Skeletal muscle cell (primary cell): ENCODE measurements at regions not wholly inside any gene's neighbourhood (a gene's known extent, or its start where the extent isn't known, plus 50 kb on each side); places are given as distances from the start of the nearest gene placed in this dataset.
A peak's percentile ranks its signal among the peaks of the same experiment; 100 is the strongest.

Source experiments
- DNase-seq: peaks from one replicate; pipeline ENCODE4 v3.0.0-alpha.2; 2010; ENCODE audit warnings: low read depth
- H3K4me3 ChIP-seq: 2 replicates; pipeline ENCODE4 v1.5.1; 2011; ENCODE audit warnings: low read depth, mild to moderate bottlenecking, control low read depth, low read length, moderate library complexity

GRCh38 chr3:117499189-117499870 lies 789.8 kb downstream of the TUSC7 start:
- DNase-seq: no peak
- H3K4me3 ChIP-seq: no peak overlapping the region

- H3K4me3 ChIP-seq: no peak overlapping the region
- DNase-seq: no peak
Measured at GRCh38 chr3:117507958-117508357, 798.4 kb downstream of the TUSC7 start.

GRCh38 chr3:117509858-117510257 lies 800.3 kb downstream of the TUSC7 start:
- no peak for DNase-seq
- no peak overlapping the region for H3K4me3 ChIP-seq

- no peak for DNase-seq
- no peak overlapping the region for H3K4me3 ChIP-seq
Measured at GRCh38 chr3:117510396-117510795, 800.8 kb downstream of the TUSC7 start.

- no peak for DNase-seq
- H3K4me3 ChIP-seq: no peak overlapping the region
Measured at GRCh38 chr3:117512975-117513374, 803.4 kb downstream of the TUSC7 start.

GRCh38 chr3:117515309-117515708 lies 805.7 kb downstream of the TUSC7 start:
- H3K4me3 ChIP-seq: no peak overlapping the region
- no peak for DNase-seq

- no peak overlapping the region for H3K4me3 ChIP-seq
- no peak for DNase-seq
Measured at GRCh38 chr3:117518364-117518763, 808.8 kb downstream of the TUSC7 start.

GRCh38 chr3:117519776-117520175 lies 810.2 kb downstream of the TUSC7 start:
- H3K4me3 ChIP-seq: no peak overlapping the region
- DNase-seq: no peak

- H3K4me3 ChIP-seq: no peak overlapping the region
- no peak for DNase-seq
Measured at GRCh38 chr3:117520582-117520981, 811.0 kb downstream of the TUSC7 start.

GRCh38 chr3:117523418-117523817 lies 813.8 kb downstream of the TUSC7 start:
- H3K4me3 ChIP-seq: no peak overlapping the region
- DNase-seq: no peak

GRCh38 chr3:117524890-117525289 lies 815.3 kb downstream of the TUSC7 start:
- H3K4me3 ChIP-seq: no peak overlapping the region
- DNase-seq: peak; percentile 56

- no peak overlapping the region for H3K4me3 ChIP-seq
- DNase-seq: no peak
Measured at GRCh38 chr3:117526470-117527079, 817.0 kb downstream of the TUSC7 start.

GRCh38 chr3:117527346-117527745 lies 817.8 kb downstream of the TUSC7 start:
- no peak overlapping the region for H3K4me3 ChIP-seq
- DNase-seq: no peak

- no peak for DNase-seq
- no peak overlapping the region for H3K4me3 ChIP-seq
Measured at GRCh38 chr3:117528688-117529087, 819.1 kb downstream of the TUSC7 start.

GRCh38 chr3:117531078-117531767 lies 821.6 kb downstream of the TUSC7 start:
- no peak for DNase-seq
- no peak overlapping the region for H3K4me3 ChIP-seq

GRCh38 chr3:117532268-117532667 lies 822.7 kb downstream of the TUSC7 start:
- DNase-seq: no peak
- no peak overlapping the region for H3K4me3 ChIP-seq

- no peak overlapping the region for H3K4me3 ChIP-seq
- DNase-seq: no peak
Measured at GRCh38 chr3:117534138-117534537, 824.6 kb downstream of the TUSC7 start.

- DNase-seq: no peak
- no peak overlapping the region for H3K4me3 ChIP-seq
Measured at GRCh38 chr3:117536006-117536405, 826.4 kb downstream of the TUSC7 start.

- no peak overlapping the region for H3K4me3 ChIP-seq
- DNase-seq: no peak
Measured at GRCh38 chr3:117537949-117538348, 828.4 kb downstream of the TUSC7 start.

- H3K4me3 ChIP-seq: no peak overlapping the region
- DNase-seq: no peak
Measured at GRCh38 chr3:117539729-117540128, 830.1 kb downstream of the TUSC7 start.

- no peak overlapping the region for H3K4me3 ChIP-seq
- peak; percentile 34 for DNase-seq
Measured at GRCh38 chr3:117540597-117540996, 831.0 kb downstream of the TUSC7 start.
